ENCODE measurements at regions not wholly inside any gene's neighbourhood (a gene's known extent, or its start where the extent isn't known, plus 50 kb on each side); places are given as distances from the start of the nearest gene placed in this dataset.

- TF ChIP-seq CTCF (conservative IDR thresholded peaks at IDR 0.05) (no peak), ZFX (IDR thresholded peaks at IDR 0.05) (no peak)
Measured at GRCh38 chr17:77036841-77037381, 103.9 kb upstream of the SEC14L1 start.

Data from C4-2B (cell line).